GM23248 (cell line): ENCODE measurements at regions not wholly inside any gene's neighbourhood (a gene's known extent, or its start where the extent isn't known, plus 50 kb on each side); places are given as distances from the start of the nearest gene placed in this dataset.

Experiments used
- EZH2 ChIP-seq: fragments of 200-600 bp; sonication (generic); IDR thresholded peaks from 2 replicates; pipeline ENCODE4 v1.6.1; 2018; ENCODE audit warnings: antibody characterized with exemption, mild to moderate bottlenecking; ENCODE audit not compliant: insufficient read depth, poor library complexity, severe bottlenecking
- EZH2phosphoT487 ChIP-seq: fragments of 200-600 bp; sonication (generic); IDR thresholded peaks from 2 replicates; pipeline ENCODE4 v1.6.1; 2018; ENCODE audit warnings: antibody characterized with exemption, moderate library complexity, mild to moderate bottlenecking, low read depth; ENCODE audit not compliant: insufficient read depth

- no peak for TF ChIP-seq EZH2phosphoT487
- TF ChIP-seq EZH2: no peak
These were observed 177.0 kb upstream of the EDNRA start for GRCh38 chr4:147303873-147304229.
